SK-N-SH (cell line): ENCODE measurements at regions not wholly inside any gene's neighbourhood (a gene's known extent, or its start where the extent isn't known, plus 50 kb on each side); places are given as distances from the start of the nearest gene placed in this dataset.

Source experiments
- CTCF ChIA-PET: fragments of 300-600, 350-600 bp; formaldehyde crosslinking; extraction: SDS; loops from one replicate; lab custom pipeline; 2021; lab: Yijun Ruan, JAX
- POLR2A ChIA-PET: fragments of 350-600 bp; sonication (Branson Sonifier 250); formaldehyde crosslinking; extraction: SDS; loops from one replicate; lab custom pipeline; 2020; ENCODE audit warnings: antibody characterized with exemption, inconsistent platforms; lab: Yijun Ruan, JAX
- DNase-seq: peaks from one replicate; pipeline ENCODE4 v3.0.0; 2012
- H2AFZ ChIP-seq: fragments of 200-600 bp; sonication (generic); 2 replicates; pipeline ENCODE4 v1.8.1; 2016; ENCODE audit warnings: antibody characterized with exemption, mild to moderate bottlenecking, low read depth
- H3F3A ChIP-seq: fragments of 200-600 bp; sonication (generic); replicated peaks from 2 replicates; pipeline ENCODE3; 2016; ENCODE audit warnings: antibody characterized with exemption, mild to moderate bottlenecking; ENCODE audit not compliant: insufficient read depth
- H3K27ac ChIP-seq, 2 experiments: fragments of 200-500 bp in 1 of 2; fragments of 200-600 bp in 1 of 2; sonication (Bioruptor generic) in 1 of 2; sonication (generic), shearing (Covaris generic) in 1 of 2; 2 replicates each; pipeline versions ENCODE4 v1.5.1 to v1.6.1; 2014 to 2016; ENCODE audit warnings: low read depth in 2 of 2, inconsistent platforms in 1 of 2, low read length in 1 of 2, mild to moderate bottlenecking in 1 of 2, mixed read lengths in 1 of 2
- H3K27me3 ChIP-seq: fragments of 200-600 bp; sonication (generic), shearing (Covaris generic); 2 replicates; pipeline ENCODE4 v1.6.1; 2016; ENCODE audit warnings: mixed run types; ENCODE audit not compliant: insufficient read depth
- H3K36me3 ChIP-seq, 2 experiments: fragments of 200-500 bp in 1 of 2; fragments of 200-600 bp in 1 of 2; sonication (Bioruptor generic) in 1 of 2; sonication (generic) in 1 of 2; replicated peaks in 1 of 2; 2 replicates each; pipeline versions ENCODE3 to v1.5.1; 2014 to 2016; ENCODE audit warnings: low read length in 1 of 2, mild to moderate bottlenecking in 1 of 2; ENCODE audit not compliant: insufficient read depth in 2 of 2, control insufficient read depth in 1 of 2
- H3K4me1 ChIP-seq, 2 experiments: fragments of 200-500 bp in 1 of 2; fragments of 200-600 bp in 1 of 2; sonication (Bioruptor generic) in 1 of 2; sonication (generic), shearing (Covaris generic) in 1 of 2; 2 replicates each; pipeline versions ENCODE4 v1.5.1 to v1.6.1; 2014 to 2016; ENCODE audit warnings: low read depth in 1 of 2, low read length in 1 of 2, mixed run types in 1 of 2; ENCODE audit not compliant: insufficient read depth in 2 of 2, control insufficient read depth in 1 of 2
- H3K4me2 ChIP-seq: fragments of 200-600 bp; sonication (generic), shearing (Covaris generic); 2 replicates; pipeline ENCODE4 v1.6.1; 2017; ENCODE audit warnings: mixed run types
- H3K4me3 ChIP-seq, 2 experiments: fragments of 200-500 bp in 1 of 2; fragments of 200-600 bp in 1 of 2; sonication (Bioruptor generic) in 1 of 2; sonication (generic), shearing (Covaris generic) in 1 of 2; 2 replicates each; pipeline versions ENCODE4 v1.5.1 to v1.8.1; 2014 to 2016; ENCODE audit warnings: low read depth in 2 of 2, inconsistent platforms in 1 of 2, low read length in 1 of 2, mild to moderate bottlenecking in 1 of 2, mixed read lengths in 1 of 2, moderate library complexity in 1 of 2
- H3K79me2 ChIP-seq: fragments of 200-600 bp; sonication (generic); 2 replicates; pipeline ENCODE4 v1.8.1; 2017; ENCODE audit warnings: mild to moderate bottlenecking; ENCODE audit not compliant: insufficient read depth
- H3K9ac ChIP-seq: fragments of 200-600 bp; sonication (generic); 2 replicates; pipeline ENCODE4 v1.6.1; 2017; ENCODE audit warnings: mixed run types
- H3K9me2 ChIP-seq: fragments of 200-600 bp; sonication (generic); 2 replicates; pipeline ENCODE4 v1.6.1; 2017; ENCODE audit warnings: mixed run types
- H3K9me3 ChIP-seq: fragments of 200-600 bp; sonication (generic); 2 replicates; pipeline ENCODE4 v1.6.1; 2017; ENCODE audit warnings: mixed run types, mild to moderate bottlenecking, moderate library complexity
- H4K20me1 ChIP-seq: fragments of 200-600 bp; sonication (generic); 2 replicates; pipeline ENCODE4 v1.6.1; 2017; ENCODE audit warnings: mild to moderate bottlenecking, mixed run types; ENCODE audit not compliant: insufficient read depth
- FOSL2 ChIP-seq: IDR thresholded peaks from 2 replicates; pipeline ENCODE4 v1.4.0; 2012; ENCODE audit warnings: low read depth, mild to moderate bottlenecking, moderate library complexity, borderline replicate concordance
- FOXJ3 ChIP-seq: sonication (generic); formaldehyde crosslinking; IDR thresholded peaks from 2 replicates; pipeline ENCODE4 v1.5.1; 2020; ENCODE audit warnings: mild to moderate bottlenecking, missing genetic modification reagents
- GABPA ChIP-seq: IDR thresholded peaks from 2 replicates; pipeline ENCODE4 v1.4.0; 2012; ENCODE audit warnings: low read depth, mild to moderate bottlenecking
- GATA2 ChIP-seq: sonication (generic); formaldehyde crosslinking; IDR thresholded peaks from 2 replicates; pipeline ENCODE4 v1.5.0; 2020; ENCODE audit warnings: mild to moderate bottlenecking, missing genetic modification reagents
- IRF3 ChIP-seq: fragments of 150-350 bp; IDR thresholded peaks from 2 replicates; pipeline ENCODE4 v1.6.1; 2016; ENCODE audit warnings: mild to moderate bottlenecking, low read depth, low read length
- JUND ChIP-seq: IDR thresholded peaks from 2 replicates; pipeline ENCODE4 v1.4.0; 2012
- MXI1 ChIP-seq: IDR thresholded peaks from 2 replicates; pipeline ENCODE4 v1.6.1; 2012; ENCODE audit warnings: mild to moderate bottlenecking, low read depth, low read length, improper control_type of control experiment
- NFIC ChIP-seq: IDR thresholded peaks from 2 replicates; pipeline ENCODE4 v1.4.0; 2012; ENCODE audit warnings: borderline replicate concordance
- NRF1 ChIP-seq: IDR thresholded peaks from 2 replicates; pipeline ENCODE4 v1.6.1; 2012; ENCODE audit warnings: low read depth, mild to moderate bottlenecking, low read length
- PBX3 ChIP-seq: IDR thresholded peaks from 2 replicates; pipeline ENCODE4; 2012
- POLR2AphosphoS5 ChIP-seq: IDR thresholded peaks from 2 replicates; pipeline ENCODE4 v1.6.1; 2012; ENCODE audit warnings: low read depth, low read length
- RXRA ChIP-seq: IDR thresholded peaks from 2 replicates; pipeline ENCODE4 v1.4.0; 2012; ENCODE audit warnings: low read depth, mild to moderate bottlenecking, borderline replicate concordance
- SMC3 ChIP-seq: IDR thresholded peaks from 2 replicates; pipeline ENCODE4 v1.6.1; 2012; ENCODE audit warnings: low read depth, low read length, improper control_type of control experiment
- YY1 ChIP-seq: IDR thresholded peaks from 2 replicates; pipeline ENCODE4 v1.4.0; 2012; ENCODE audit warnings: low read depth, mild to moderate bottlenecking
- WGBS: methylation state at CpG from one replicate; pipeline ENCODE4 v1.1.6; 2017; ENCODE audit warnings: low lambda C conversion rate; 5-methylcytosine and 5-hydroxymethylcytosine counted together
- TF ChIP-seq, protein P1 (sequence below): IDR thresholded peaks from 2 replicates; pipeline ENCODE4 v1.4.0; 2012; ENCODE audit warnings: low read depth
- TF ChIP-seq, protein P2 (sequence below): IDR thresholded peaks from 2 replicates; pipeline ENCODE4 v1.4.0; 2012; ENCODE audit warnings: low read depth, borderline replicate concordance

DNA sequence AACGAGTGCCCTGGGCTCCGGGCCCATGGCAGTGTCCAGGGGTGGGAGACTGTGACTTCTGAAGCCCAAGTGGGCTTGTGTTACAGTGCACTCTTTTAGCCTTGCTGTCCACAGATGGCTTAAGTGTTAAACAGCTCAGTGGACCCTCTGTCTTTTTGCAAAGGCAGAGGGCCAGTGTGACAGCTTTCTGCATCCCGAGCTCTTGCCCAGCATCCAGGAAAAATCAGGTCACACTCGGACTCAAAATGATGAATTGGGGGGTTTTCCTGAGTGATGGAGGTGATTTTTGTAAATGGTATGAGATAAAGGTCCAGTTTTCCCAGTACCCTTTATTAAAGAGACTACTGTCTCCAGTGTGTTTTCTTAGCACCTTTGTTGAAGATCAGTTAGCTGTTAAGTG, 321.3 kb upstream of the GRAMD2B start:
- Histone ChIP-seq H3K27me3 (no peaks in the 10 kb centered on the region), H2AFZ (no peak overlapping the region), H3F3A (peaks cover 4% of the 10 kb centered on the region), H3K4me1 (peaks cover 6 to 23% of the 10 kb centered on the region in 2 experiments; a peak in 3 of 4 replicates), H3K79me2 (no peaks in the 10 kb centered on the region), H3K36me3 (no peaks in the 10 kb centered on the region), H3K4me3 (no peak overlapping the region), H4K20me1 (no peaks in the 10 kb centered on the region), H3K9me3 (no peaks in the 10 kb centered on the region), H3K27ac (no peak overlapping the region), H3K9me2 (no peaks in the 10 kb centered on the region)
- POLR2A ChIA-PET = no interaction called here
- DNase-seq = no peak
- TF ChIP-seq, protein P1, sequence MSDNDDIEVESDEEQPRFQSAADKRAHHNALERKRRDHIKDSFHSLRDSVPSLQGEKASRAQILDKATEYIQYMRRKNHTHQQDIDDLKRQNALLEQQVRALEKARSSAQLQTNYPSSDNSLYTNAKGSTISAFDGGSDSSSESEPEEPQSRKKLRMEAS = no peak
- TF ChIP-seq MXI1 (no peak), FOXJ3 (CRISPR knock-in tag) (no peak), JUND (no peak), POLR2AphosphoS5 (no peak), FOSL2 (no peak), NRF1 (no peak), SMC3 (no peak), RXRA (no peak)
- TF ChIP-seq, all 33 proteins: peak for 0
- CTCF ChIA-PET = no interaction called here
- H3K4me2 ChIP-seq = no peak overlapping the region
- no peak overlapping the region for H3K9ac ChIP-seq
- 74% methylated on average over 4 of the region's 4 CpGs for WGBS

GRCh38 chr5:126103050-126103449, 320.2 kb upstream of the GRAMD2B start:
- peaks cover 4% of the 10 kb centered on the region for H3F3A ChIP-seq
- no peaks in the 10 kb centered on the region for H3K9me2 ChIP-seq
- H2AFZ ChIP-seq = no peak overlapping the region
- no peaks in the 10 kb centered on the region for H3K9me3 ChIP-seq
- ChIA-PET CTCF (interaction anchor here (0.8 kb wide), 1 partner anchor 131 kb away, joined by 3 read pairs; no protein-coding TSS in a partner anchor), POLR2A (no interaction called here)
- H3K4me3 ChIP-seq = no peak overlapping the region
- H3K4me1 ChIP-seq = peaks cover 6 to 20% of the 10 kb centered on the region in 2 experiments; a peak in 3 of 4 replicates
- no peak overlapping the region for H3K9ac ChIP-seq
- H3K27me3 ChIP-seq = no peaks in the 10 kb centered on the region
- no peak overlapping the region for H3K4me2 ChIP-seq
- no peaks in the 10 kb centered on the region for H3K79me2 ChIP-seq
- no peaks in the 10 kb centered on the region for H3K36me3 ChIP-seq
- TF ChIP-seq SMC3 = no peak
- TF ChIP-seq IRF3 = no peak
- no peak overlapping the region for H3K27ac ChIP-seq
- DNase-seq = no peak
- H4K20me1 ChIP-seq = no peaks in the 10 kb centered on the region

- ChIA-PET POLR2A (no interaction called here), CTCF (no interaction called here)
- Histone ChIP-seq H2AFZ (no peak overlapping the region), H3K36me3 (no peaks in the 10 kb centered on the region), H3K27ac (no peak overlapping the region), H3K4me1 (peaks cover 2 to 17% of the 10 kb centered on the region in 2 experiments; a peak in 3 of 4 replicates), H4K20me1 (no peaks in the 10 kb centered on the region), H3K79me2 (no peaks in the 10 kb centered on the region), H3K9ac (no peak overlapping the region), H3K27me3 (no peaks in the 10 kb centered on the region), H3K4me2 (no peak overlapping the region), H3F3A (peaks cover 2% of the 10 kb centered on the region), H3K9me2 (no peaks in the 10 kb centered on the region), H3K9me3 (no peaks in the 10 kb centered on the region), H3K4me3 (no peak overlapping the region)
- DNase-seq = no peak
- 73% methylated on average over 1 of the region's 1 CpG for WGBS
- TF ChIP-seq GABPA (no peak), JUND (no peak), NFIC (no peak), FOSL2 (no peak), IRF3 (no peak), YY1 (no peak), PBX3 (no peak), GATA2 (CRISPR knock-in tag) (no peak)
- TF ChIP-seq, protein P2, sequence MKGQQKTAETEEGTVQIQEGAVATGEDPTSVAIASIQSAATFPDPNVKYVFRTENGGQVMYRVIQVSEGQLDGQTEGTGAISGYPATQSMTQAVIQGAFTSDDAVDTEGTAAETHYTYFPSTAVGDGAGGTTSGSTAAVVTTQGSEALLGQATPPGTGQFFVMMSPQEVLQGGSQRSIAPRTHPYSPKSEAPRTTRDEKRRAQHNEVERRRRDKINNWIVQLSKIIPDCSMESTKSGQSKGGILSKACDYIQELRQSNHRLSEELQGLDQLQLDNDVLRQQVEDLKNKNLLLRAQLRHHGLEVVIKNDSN = no peak
- TF ChIP-seq, all 33 proteins: peak for 0
Measured at GRCh38 chr5:126103868-126104267, 319.3 kb upstream of the GRAMD2B start.
